Loucy (cell line): ENCODE measurements at regions not wholly inside any gene's neighbourhood (a gene's known extent, or its start where the extent isn't known, plus 50 kb on each side); places are given as distances from the start of the nearest gene placed in this dataset.

Experiments used
- H2AFZ ChIP-seq: fragments of 200-600 bp; sonication (generic); 2 replicates; pipeline ENCODE4 v1.6.0; 2016; ENCODE audit warnings: antibody characterized with exemption, mild to moderate bottlenecking, low read length, moderate library complexity
- H3F3A ChIP-seq: fragments of 200-600 bp; 2 replicates; pipeline ENCODE4 v1.6.0; 2016; ENCODE audit warnings: antibody characterized with exemption, low read depth, mild to moderate bottlenecking
- H3K27me3 ChIP-seq: fragments of 200-600 bp; sonication (generic); 2 replicates; pipeline ENCODE4 v1.6.1; 2014; ENCODE audit warnings: low read length, mild to moderate bottlenecking; ENCODE audit not compliant: insufficient read depth, poor library complexity, severe bottlenecking
- H3K36me3 ChIP-seq: fragments of 200-600 bp; sonication (generic); 2 replicates; pipeline ENCODE4 v1.6.1; 2016; ENCODE audit warnings: low read length; ENCODE audit not compliant: insufficient read depth
- H3K4me1 ChIP-seq: fragments of 200-600 bp; sonication (generic); 2 replicates; pipeline ENCODE4 v1.5.1; 2014; ENCODE audit warnings: low read length, mild to moderate bottlenecking; ENCODE audit not compliant: insufficient read depth, poor library complexity, severe bottlenecking
- H3K4me2 ChIP-seq: fragments of 200-600 bp; sonication (generic); 2 replicates; pipeline ENCODE4 v1.6.0; 2014; ENCODE audit warnings: antibody characterized with exemption, low read length, low read depth, mild to moderate bottlenecking; ENCODE audit not compliant: poor library complexity, severe bottlenecking
- H3K4me3 ChIP-seq: fragments of 200-600 bp; sonication (generic); 2 replicates; pipeline ENCODE4 v1.5.1; 2014; ENCODE audit warnings: low read length, mild to moderate bottlenecking, mixed read lengths; ENCODE audit not compliant: poor library complexity, severe bottlenecking
- H3K79me2 ChIP-seq: fragments of 200-600 bp; sonication (generic); 2 replicates; pipeline ENCODE4 v1.6.1; 2014; ENCODE audit warnings: low read length; ENCODE audit not compliant: insufficient read depth
- H3K9ac ChIP-seq: fragments of 200-600 bp; sonication (generic); 2 replicates; pipeline ENCODE4 v1.6.0; 2014; ENCODE audit warnings: mild to moderate bottlenecking, low read depth, low read length, moderate library complexity; ENCODE audit not compliant: poor library complexity, severe bottlenecking
- H3K9me2 ChIP-seq: fragments of 200-600 bp; sonication (generic); replicated peaks from 2 replicates; pipeline ENCODE4 v1.6.1; 2016; ENCODE audit warnings: low read depth, low read length, mixed read lengths
- H3K9me3 ChIP-seq: fragments of 200-600 bp; sonication (generic); 2 replicates; pipeline ENCODE4 v1.6.1; 2014; ENCODE audit warnings: mild to moderate bottlenecking, antibody characterized with exemption, low read length, low read depth; ENCODE audit not compliant: insufficient read depth
- H4K20me1 ChIP-seq: fragments of 200-600 bp; sonication (generic); 2 replicates; pipeline ENCODE4 v1.6.0; 2014; ENCODE audit warnings: antibody characterized with exemption, low read length, mild to moderate bottlenecking; ENCODE audit not compliant: insufficient read depth, poor library complexity, severe bottlenecking
- CTCF ChIP-seq: fragments of 200-600 bp; sonication (generic); conservative IDR thresholded peaks from 2 replicates; pipeline ENCODE4 v1.5.1; 2014; ENCODE audit warnings: mild to moderate bottlenecking, antibody characterized with exemption, low read length
- EZH2phosphoT487 ChIP-seq: fragments of 200-600 bp; IDR thresholded peaks from 2 replicates; pipeline ENCODE4 v1.6.1; 2018; ENCODE audit warnings: antibody characterized with exemption, mild to moderate bottlenecking, moderate library complexity, borderline replicate concordance

GRCh38 chr6:11894212-11894611, 115.6 kb upstream of the ADTRP start:
- H3K9me2 ChIP-seq = no peaks in the 10 kb centered on the region
- H2AFZ ChIP-seq = no peak overlapping the region
- H3K36me3 ChIP-seq = no peaks in the 10 kb centered on the region
- no peaks in the 10 kb centered on the region for H3K4me1 ChIP-seq
- H3K79me2 ChIP-seq = no peaks in the 10 kb centered on the region
- no peak overlapping the region for H3K9ac ChIP-seq
- H3K4me2 ChIP-seq = no peak overlapping the region
- no peaks in the 10 kb centered on the region for H4K20me1 ChIP-seq
- H3K9me3 ChIP-seq = no peaks in the 10 kb centered on the region
- H3K27me3 ChIP-seq = no peaks in the 10 kb centered on the region
- no peak overlapping the region for H3K4me3 ChIP-seq
- H3F3A ChIP-seq = no peaks in the 10 kb centered on the region
- TF ChIP-seq CTCF (no peak), EZH2phosphoT487 (no peak)

GRCh38 chr6:11891547-11891946, 112.9 kb upstream of the ADTRP start:
- Histone ChIP-seq H3K9ac (no peak overlapping the region), H3K27me3 (no peaks in the 10 kb centered on the region), H3K4me3 (no peak overlapping the region), H4K20me1 (no peaks in the 10 kb centered on the region), H3K4me2 (no peak overlapping the region), H3K4me1 (peaks cover 4% of the 10 kb centered on the region), H3K36me3 (no peaks in the 10 kb centered on the region), H3F3A (no peaks in the 10 kb centered on the region; the same call in 1 of the 2 replicates), H3K9me3 (no peaks in the 10 kb centered on the region), H2AFZ (no peak overlapping the region), H3K79me2 (no peaks in the 10 kb centered on the region), H3K9me2 (no peaks in the 10 kb centered on the region)
- no peak for TF ChIP-seq CTCF
- TF ChIP-seq EZH2phosphoT487 = no peak

- no peaks in the 10 kb centered on the region for H3K36me3 ChIP-seq
- H3K4me3 ChIP-seq = no peak overlapping the region
- no peaks in the 10 kb centered on the region for H4K20me1 ChIP-seq
- no peaks in the 10 kb centered on the region for H3K9me2 ChIP-seq
- no peak overlapping the region for H2AFZ ChIP-seq
- 0 out of 2 replicates have a peak, but pooled peaks cover 1% of the 10 kb centered on the region for H3K9me3 ChIP-seq
- H3K9ac ChIP-seq = no peak overlapping the region
- H3K27me3 ChIP-seq = no peaks in the 10 kb centered on the region
- H3F3A ChIP-seq = no peaks in the 10 kb centered on the region; the same call in 1 of the 2 replicates
- no peak overlapping the region for H3K4me2 ChIP-seq
- peaks cover 4% of the 10 kb centered on the region for H3K4me1 ChIP-seq
- no peaks in the 10 kb centered on the region for H3K79me2 ChIP-seq
- TF ChIP-seq CTCF (no peak), EZH2phosphoT487 (no peak)
Measured at GRCh38 chr6:11890849-11891248, 112.2 kb upstream of the ADTRP start.
